ENCODE measurements at regions not wholly inside any gene's neighbourhood (a gene's known extent, or its start where the extent isn't known, plus 50 kb on each side); places are given as distances from the start of the nearest gene placed in this dataset.

DNA sequence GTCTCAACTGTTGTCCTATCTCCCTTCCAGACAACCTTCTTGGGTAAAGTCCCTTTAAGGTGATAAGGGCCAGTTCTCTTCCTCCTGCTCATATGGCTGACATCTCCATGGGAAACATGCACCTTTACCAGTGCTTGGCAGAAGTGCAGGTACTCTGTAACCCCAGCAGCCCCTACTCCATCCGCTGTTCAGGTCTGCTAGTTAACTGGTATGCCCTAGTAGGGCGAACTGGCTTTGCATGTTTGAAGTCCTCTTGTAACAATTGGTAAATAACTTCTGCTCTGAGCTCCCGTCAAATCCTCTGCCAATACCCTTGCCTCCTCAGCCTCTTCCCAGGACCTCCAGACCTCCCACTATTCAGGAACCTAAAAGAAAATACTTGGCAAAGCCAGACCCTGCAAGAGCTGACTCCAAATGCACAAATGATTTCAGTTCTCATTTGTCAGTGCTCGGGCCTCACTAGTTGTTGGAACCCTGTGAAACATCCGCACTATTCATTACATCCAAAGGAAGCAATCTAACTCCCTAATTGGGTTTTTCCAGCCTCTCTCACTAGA lies 703.7 kb downstream of the MAFB start:
- in situ Hi-C loops (cut with MboI; ENCODE audit: low sequenced_read_pairs, unreplicated experiment): no loop called here

DNA sequence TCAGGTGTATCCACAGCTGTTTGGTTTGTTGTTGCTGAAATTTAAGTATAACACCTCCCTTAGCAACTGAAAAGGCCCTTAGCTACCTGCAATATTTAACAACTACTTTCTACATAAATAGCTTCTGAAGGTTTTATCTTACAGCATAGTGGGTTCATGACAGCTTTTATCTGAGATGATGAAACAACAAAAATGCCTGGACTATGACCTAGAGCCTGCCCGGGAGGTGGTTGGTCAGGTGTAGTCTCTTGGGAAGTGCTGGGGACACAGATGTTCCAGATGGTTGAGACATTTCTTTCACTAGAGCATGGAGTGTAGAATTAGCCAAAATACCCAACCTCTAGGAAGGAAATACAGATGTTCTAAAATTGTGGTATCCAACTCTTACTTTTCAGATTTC lies 705.4 kb downstream of the MAFB start:
- DNase-seq (ENCODE audit: low spot score): no peak
- TF ChIP-seq, protein P1, sequence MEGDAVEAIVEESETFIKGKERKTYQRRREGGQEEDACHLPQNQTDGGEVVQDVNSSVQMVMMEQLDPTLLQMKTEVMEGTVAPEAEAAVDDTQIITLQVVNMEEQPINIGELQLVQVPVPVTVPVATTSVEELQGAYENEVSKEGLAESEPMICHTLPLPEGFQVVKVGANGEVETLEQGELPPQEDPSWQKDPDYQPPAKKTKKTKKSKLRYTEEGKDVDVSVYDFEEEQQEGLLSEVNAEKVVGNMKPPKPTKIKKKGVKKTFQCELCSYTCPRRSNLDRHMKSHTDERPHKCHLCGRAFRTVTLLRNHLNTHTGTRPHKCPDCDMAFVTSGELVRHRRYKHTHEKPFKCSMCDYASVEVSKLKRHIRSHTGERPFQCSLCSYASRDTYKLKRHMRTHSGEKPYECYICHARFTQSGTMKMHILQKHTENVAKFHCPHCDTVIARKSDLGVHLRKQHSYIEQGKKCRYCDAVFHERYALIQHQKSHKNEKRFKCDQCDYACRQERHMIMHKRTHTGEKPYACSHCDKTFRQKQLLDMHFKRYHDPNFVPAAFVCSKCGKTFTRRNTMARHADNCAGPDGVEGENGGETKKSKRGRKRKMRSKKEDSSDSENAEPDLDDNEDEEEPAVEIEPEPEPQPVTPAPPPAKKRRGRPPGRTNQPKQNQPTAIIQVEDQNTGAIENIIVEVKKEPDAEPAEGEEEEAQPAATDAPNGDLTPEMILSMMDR (IDR thresholded peaks at IDR 0.05; ENCODE audit: borderline replicate concordance, control extremely low read depth, extremely low read depth, insufficient read depth, missing control alignments): no peak
- in situ Hi-C loops (cut with MboI; ENCODE audit: low sequenced_read_pairs, unreplicated experiment): no loop called here

More for the DNA sequence above, 703.7 kb downstream of the MAFB start:
- no peak for DNase-seq (ENCODE audit: low spot score)
- TF ChIP-seq, protein P1 (IDR thresholded peaks at IDR 0.05; ENCODE audit: borderline replicate concordance, control extremely low read depth, extremely low read depth, insufficient read depth, missing control alignments): no peak

DNA sequence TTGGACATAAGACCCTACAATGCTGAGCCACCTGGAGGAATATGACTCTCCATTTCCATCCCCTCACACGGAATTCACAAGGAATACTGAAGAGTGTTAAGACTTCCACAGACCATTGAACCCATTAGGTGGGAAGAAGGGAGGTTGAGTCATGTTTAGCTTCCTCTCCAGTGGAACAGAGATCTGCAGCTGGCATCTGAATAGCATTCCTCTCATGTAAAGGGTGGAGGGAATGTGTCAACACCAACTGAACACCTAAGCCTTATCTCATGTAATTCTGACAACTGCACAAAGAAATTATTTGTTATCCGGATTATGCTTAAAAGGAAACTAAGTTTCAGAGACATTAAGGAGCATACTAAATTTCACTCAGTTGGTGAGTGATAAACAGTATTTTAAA lies 705.9 kb downstream of the MAFB start:
- in situ Hi-C loops (cut with MboI; ENCODE audit: low sequenced_read_pairs, unreplicated experiment): no loop called here
- TF ChIP-seq, protein P1 (IDR thresholded peaks at IDR 0.05; ENCODE audit: borderline replicate concordance, control extremely low read depth, extremely low read depth, insufficient read depth, missing control alignments): no peak

DNA sequence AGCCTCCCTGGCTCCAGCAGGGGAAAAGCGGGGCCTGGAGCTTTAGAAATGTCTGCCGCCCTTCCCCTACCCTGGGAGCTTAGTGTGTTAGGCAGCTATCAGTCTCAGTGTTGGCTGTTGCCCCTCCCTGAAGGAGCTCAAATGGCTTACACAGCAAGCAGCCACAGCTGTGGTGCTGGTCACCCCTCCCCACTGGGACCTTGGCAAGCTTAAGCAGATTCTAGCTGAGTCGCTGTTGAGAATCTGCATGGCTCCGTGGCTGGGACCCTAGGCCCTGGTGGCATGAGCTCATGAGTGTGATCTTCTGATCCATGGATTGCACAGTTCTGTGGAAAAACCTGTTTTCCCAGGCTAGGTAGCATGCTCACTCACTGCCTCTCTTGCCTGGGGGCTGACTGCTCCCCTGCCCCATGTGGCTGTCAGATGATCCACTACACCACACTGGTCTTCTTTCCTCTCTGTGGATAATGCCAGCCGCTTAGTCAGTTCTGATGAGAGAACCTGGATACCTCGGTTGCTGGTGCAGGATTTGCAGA lies 714.0 kb downstream of the MAFB start:
- DNase-seq (ENCODE audit: low spot score): no peak
- in situ Hi-C loops (cut with MboI; ENCODE audit: low sequenced_read_pairs, unreplicated experiment): no loop called here
- TF ChIP-seq, protein P1 (IDR thresholded peaks at IDR 0.05; ENCODE audit: borderline replicate concordance, control extremely low read depth, extremely low read depth, insufficient read depth, missing control alignments): no peak

More for the DNA sequence above, 705.9 kb downstream of the MAFB start:
- DNase-seq (ENCODE audit: low spot score): no peak

DNA sequence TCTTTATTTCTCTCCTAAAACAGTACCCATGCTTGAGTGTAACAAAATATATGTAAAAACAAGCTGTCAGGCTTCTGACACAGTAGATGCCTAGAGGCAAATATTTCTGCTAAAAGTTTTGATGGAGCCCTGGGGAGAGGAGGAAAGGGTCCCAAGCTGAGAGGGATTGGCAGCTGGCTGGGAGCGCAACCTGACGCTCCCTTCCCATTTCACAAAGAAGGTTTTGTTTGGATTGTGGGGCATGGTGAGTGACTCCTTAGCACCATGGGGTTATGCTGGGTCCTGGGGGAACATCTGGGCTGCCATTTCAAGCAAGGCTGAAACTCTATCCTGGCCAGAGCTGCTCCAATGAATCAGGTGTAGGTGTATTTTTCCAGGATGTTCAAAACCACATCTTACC lies 720.5 kb downstream of the MAFB start:
- in situ Hi-C loops (cut with MboI; ENCODE audit: low sequenced_read_pairs, unreplicated experiment): no loop called here
- TF ChIP-seq, protein P1 (IDR thresholded peaks at IDR 0.05; ENCODE audit: borderline replicate concordance, control extremely low read depth, extremely low read depth, insufficient read depth, missing control alignments): no peak
- no peak for DNase-seq (ENCODE audit: low spot score)

DNA sequence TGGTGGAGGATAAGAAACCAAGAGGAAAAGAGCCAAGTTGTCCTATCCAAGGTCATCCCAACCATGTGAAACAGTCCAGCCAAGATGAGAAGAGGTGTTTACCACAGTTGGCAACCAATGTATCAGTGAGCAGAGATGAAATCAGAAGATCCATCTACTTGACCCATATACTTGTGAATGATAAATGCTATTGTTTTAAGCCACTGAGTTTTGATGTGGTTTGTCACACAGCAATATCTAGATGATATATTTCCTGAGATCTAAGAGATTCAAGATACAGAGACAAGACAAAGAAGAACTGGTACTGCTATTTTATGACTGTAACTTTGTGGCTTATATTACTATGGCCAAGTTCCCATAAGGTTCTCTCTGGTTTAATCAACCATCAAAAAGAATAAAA lies 721.2 kb downstream of the MAFB start:
- DNase-seq (ENCODE audit: low spot score): no peak
- TF ChIP-seq, protein P1 (IDR thresholded peaks at IDR 0.05; ENCODE audit: borderline replicate concordance, control extremely low read depth, extremely low read depth, insufficient read depth, missing control alignments): no peak
- in situ Hi-C loops (cut with MboI; ENCODE audit: low sequenced_read_pairs, unreplicated experiment): no loop called here
